Endothelial cell (in vitro differentiated cells): ENCODE measurements at regions not wholly inside any gene's neighbourhood (a gene's known extent, or its start where the extent isn't known, plus 50 kb on each side); places are given as distances from the start of the nearest gene placed in this dataset.

Experiments
- DNase-seq: peaks from one replicate; pipeline ENCODE4 v3.0.0; 2021; ENCODE audit warnings: low spot score
- H3K27ac Mint-ChIP-seq: one replicate; pipeline ENCODE4 v1.8.0; 2021; ENCODE audit warnings: mixed read lengths, inconsistent platforms; ENCODE audit not compliant: unreplicated experiment
- H3K27me3 Mint-ChIP-seq: one replicate; pipeline ENCODE4 v1.8.0; 2021; ENCODE audit warnings: mild to moderate bottlenecking, moderate library complexity, mixed read lengths, inconsistent platforms; ENCODE audit not compliant: unreplicated experiment
- H3K36me3 Mint-ChIP-seq: one replicate; pipeline ENCODE4 v1.8.0; 2021; ENCODE audit warnings: mild to moderate bottlenecking, low read depth, mixed read lengths, inconsistent platforms; ENCODE audit not compliant: unreplicated experiment
- H3K4me1 Mint-ChIP-seq: one replicate; pipeline ENCODE4 v1.8.0; 2021; ENCODE audit warnings: mild to moderate bottlenecking, mixed read lengths, inconsistent platforms; ENCODE audit not compliant: unreplicated experiment
- H3K4me3 Mint-ChIP-seq: one replicate; pipeline ENCODE4 v1.8.0; 2021; ENCODE audit warnings: mild to moderate bottlenecking, mixed read lengths, inconsistent platforms; ENCODE audit not compliant: unreplicated experiment
- H3K9me3 Mint-ChIP-seq: one replicate; pipeline ENCODE4 v1.8.0; 2021; ENCODE audit warnings: mixed read lengths, inconsistent platforms; ENCODE audit not compliant: unreplicated experiment
- CTCF ChIP-seq: fragments of 200-600 bp; sonication (generic); IDR thresholded peaks from one replicate; pipeline ENCODE4 v1.5.0; 2021; ENCODE audit warnings: antibody characterized with exemption; ENCODE audit not compliant: unreplicated experiment

- Mint-ChIP-seq H3K4me3 (no peak overlapping the region), H3K27me3 (no peaks in the 10 kb centered on the region), H3K27ac (no peak overlapping the region), H3K9me3 (no peaks in the 10 kb centered on the region), H3K36me3 (no peaks in the 10 kb centered on the region), H3K4me1 (no peaks in the 10 kb centered on the region)
- DNase-seq, result no peak
- TF ChIP-seq CTCF, result no peak
Measured at GRCh38 chr2:198700319-198700718, 757.4 kb downstream of the SATB2 start.

GRCh38 chr2:198698230-198698629 lies 759.5 kb downstream of the SATB2 start:
- Mint-ChIP-seq H3K27me3 (no peaks in the 10 kb centered on the region), H3K36me3 (no peaks in the 10 kb centered on the region), H3K27ac (no peak overlapping the region), H3K9me3 (no peaks in the 10 kb centered on the region), H3K4me3 (no peak overlapping the region), H3K4me1 (no peaks in the 10 kb centered on the region)
- TF ChIP-seq CTCF, result no peak
- DNase-seq, result no peak

GRCh38 chr2:198697794-198698193 lies 759.9 kb downstream of the SATB2 start:
- H3K36me3 Mint-ChIP-seq, result no peaks in the 10 kb centered on the region
- H3K4me3 Mint-ChIP-seq, result no peak overlapping the region
- DNase-seq, result no peak
- H3K27ac Mint-ChIP-seq, result no peak overlapping the region
- TF ChIP-seq CTCF, result no peak
- H3K27me3 Mint-ChIP-seq, result no peaks in the 10 kb centered on the region
- H3K4me1 Mint-ChIP-seq, result no peaks in the 10 kb centered on the region
- no peaks in the 10 kb centered on the region for H3K9me3 Mint-ChIP-seq

GRCh38 chr2:198697218-198697617 lies 760.5 kb downstream of the SATB2 start:
- no peak for DNase-seq
- no peaks in the 10 kb centered on the region for H3K4me1 Mint-ChIP-seq
- H3K27me3 Mint-ChIP-seq, result no peaks in the 10 kb centered on the region
- no peak for TF ChIP-seq CTCF
- no peaks in the 10 kb centered on the region for H3K9me3 Mint-ChIP-seq
- no peak overlapping the region for H3K27ac Mint-ChIP-seq
- H3K36me3 Mint-ChIP-seq, result no peaks in the 10 kb centered on the region
- H3K4me3 Mint-ChIP-seq, result no peak overlapping the region

- no peaks in the 10 kb centered on the region for H3K4me1 Mint-ChIP-seq
- H3K27ac Mint-ChIP-seq, result no peak overlapping the region
- H3K9me3 Mint-ChIP-seq, result no peaks in the 10 kb centered on the region
- no peak overlapping the region for H3K4me3 Mint-ChIP-seq
- DNase-seq, result no peak
- no peaks in the 10 kb centered on the region for H3K27me3 Mint-ChIP-seq
- TF ChIP-seq CTCF, result no peak
- no peaks in the 10 kb centered on the region for H3K36me3 Mint-ChIP-seq
Measured at GRCh38 chr2:198695879-198696278, 761.9 kb downstream of the SATB2 start.
